ENCODE measurements at regions not wholly inside any gene's neighbourhood (a gene's known extent, or its start where the extent isn't known, plus 50 kb on each side); places are given as distances from the start of the nearest gene placed in this dataset.

- H3K27me3 ChIP-seq (replicated peaks in 1 of 4; ENCODE audit: control extremely low read depth in 1 of 4, control insufficient read depth in 3 of 4, insufficient read depth in 4 of 4, low read length in 3 of 4): peaks cover 0 to 16% (median 7%) of the 10 kb centered on the region in 4 experiments
- no peaks in the 10 kb centered on the region for H3K4me1 ChIP-seq (ENCODE audit: control insufficient read depth in 2 of 2, insufficient read depth in 2 of 2, low read length in 2 of 2)
- Mint-ChIP-seq H3K4me1 (no peaks in the 10 kb centered on the region), H3K4me3 (no peak overlapping the region), H3K27me3 (peaks cover 36% of the 10 kb centered on the region), H3K27ac (no peak overlapping the region), H3K9me3 (ENCODE audit: insufficient read depth) (no peaks in the 10 kb centered on the region)
- no peak overlapping the region for H3K27ac ChIP-seq (ENCODE audit: low read length in 2 of 2)
- no peaks in the 10 kb centered on the region for H3K79me2 ChIP-seq (ENCODE audit: control insufficient read depth, insufficient read depth, low read length)
- ATAC-seq (ENCODE audit: low read depth): no peak
- no peaks in the 10 kb centered on the region for H4K20me1 ChIP-seq (ENCODE audit: control insufficient read depth, insufficient read depth, low read length, poor library complexity, severe bottlenecking)
- H3K36me3 ChIP-seq (replicated peaks in 1 of 2; ENCODE audit: control extremely low read depth in 1 of 2, control insufficient read depth in 1 of 2, extremely low read depth in 1 of 2, insufficient read depth in 2 of 2, low read length in 1 of 2): no peaks in the 10 kb centered on the region
- intact Hi-C loops (cut with micrococcal nuclease): loop anchor here (10.0 kb wide), 1 partner anchor 1675 kb away; no protein-coding TSS in a partner anchor
- TF ChIP-seq EZH2 (IDR thresholded peaks at IDR 0.05; ENCODE audit: borderline replicate concordance, insufficient read depth, low read depth, low read length, poor library complexity, severe bottlenecking) (no peak), CTCF (IDR thresholded peaks at IDR 0.05) (no peak)
- no peak for DNase-seq
- 89% methylated on average over 2 of the region's 3 CpGs for WGBS (ENCODE audit: insufficient coverage)
- ChIA-PET CTCF (interaction anchor here (0.9 kb wide), 1 partner anchor 1027 kb away, joined by 3 read pairs; no protein-coding TSS in a partner anchor), POLR2A (no interaction called here)
- H3K4me3 ChIP-seq (ENCODE audit: control extremely low read depth in 1 of 5, extremely low read depth in 1 of 5, insufficient read depth in 1 of 5, low read depth in 2 of 5, low read length in 4 of 5): no peak overlapping the region
- no peak overlapping the region for H3K9ac ChIP-seq (ENCODE audit: low read length)
- no peak overlapping the region for H3K4me2 ChIP-seq (replicated peaks; ENCODE audit: low read depth, low read length, poor library complexity, severe bottlenecking)
- no peak overlapping the region for H2AFZ ChIP-seq (ENCODE audit: insufficient read depth, low read depth, low read length, poor library complexity, severe bottlenecking)
- H3K9me3 ChIP-seq (ENCODE audit: control extremely low read depth in 1 of 3, control insufficient read depth in 2 of 3, insufficient read depth in 1 of 3, low read length in 2 of 3): no peaks in the 10 kb centered on the region
These were observed 293.2 kb downstream of the TNS1 start for GRCh38 chr2:217709478-217710210.

GRCh38 chr2:217707131-217707611 is 295.6 kb downstream of the TNS1 start:
- TF ChIP-seq CTCF (IDR thresholded peaks at IDR 0.05): no peak
- TF ChIP-seq EZH2 (IDR thresholded peaks at IDR 0.05; ENCODE audit: borderline replicate concordance, insufficient read depth, low read depth, low read length, poor library complexity, severe bottlenecking): no peak
- H3K36me3 ChIP-seq (replicated peaks in 1 of 2; ENCODE audit: control extremely low read depth in 1 of 2, control insufficient read depth in 1 of 2, extremely low read depth in 1 of 2, insufficient read depth in 2 of 2, low read length in 1 of 2): no peaks in the 10 kb centered on the region
- Mint-ChIP-seq H3K9me3 (ENCODE audit: insufficient read depth) (no peaks in the 10 kb centered on the region), H3K27me3 (peaks cover 45% of the 10 kb centered on the region), H3K4me1 (no peaks in the 10 kb centered on the region), H3K4me3 (no peak overlapping the region), H3K27ac (no peak overlapping the region)
- H3K9me3 ChIP-seq (ENCODE audit: control extremely low read depth in 1 of 3, control insufficient read depth in 2 of 3, insufficient read depth in 1 of 3, low read length in 2 of 3): no peaks in the 10 kb centered on the region
- no peaks in the 10 kb centered on the region for H3K79me2 ChIP-seq (ENCODE audit: control insufficient read depth, insufficient read depth, low read length)
- no peak for DNase-seq
- ChIA-PET CTCF (no interaction called here), POLR2A (no interaction called here)
- H3K27ac ChIP-seq (ENCODE audit: low read length in 2 of 2): no peak overlapping the region
- H3K27me3 ChIP-seq (replicated peaks in 1 of 4; ENCODE audit: control extremely low read depth in 1 of 4, control insufficient read depth in 3 of 4, insufficient read depth in 4 of 4, low read length in 3 of 4): peaks cover 0 to 10% (median 0%) of the 10 kb centered on the region in 4 experiments
- WGBS (ENCODE audit: insufficient coverage): 88% methylated on average over 4 of the region's 4 CpGs
- ATAC-seq (ENCODE audit: low read depth): no peak
- no peaks in the 10 kb centered on the region for H3K4me1 ChIP-seq (ENCODE audit: control insufficient read depth in 2 of 2, insufficient read depth in 2 of 2, low read length in 2 of 2)
- intact Hi-C loops (cut with micrococcal nuclease): no loop called here
- no peak overlapping the region for H3K4me3 ChIP-seq (ENCODE audit: control extremely low read depth in 1 of 5, extremely low read depth in 1 of 5, insufficient read depth in 1 of 5, low read depth in 2 of 5, low read length in 4 of 5)
- no peak overlapping the region for H2AFZ ChIP-seq (ENCODE audit: insufficient read depth, low read depth, low read length, poor library complexity, severe bottlenecking)
- H3K9ac ChIP-seq (ENCODE audit: low read length): no peak overlapping the region
- no peak overlapping the region for H3K4me2 ChIP-seq (replicated peaks; ENCODE audit: low read depth, low read length, poor library complexity, severe bottlenecking)
- H4K20me1 ChIP-seq (ENCODE audit: control insufficient read depth, insufficient read depth, low read length, poor library complexity, severe bottlenecking): no peaks in the 10 kb centered on the region
